Gastroesophageal sphincter (tissue), 4 donors: ENCODE measurements at regions not wholly inside any gene's neighbourhood (a gene's known extent, or its start where the extent isn't known, plus 50 kb on each side); places are given as distances from the start of the nearest gene placed in this dataset.
A peak's percentile ranks its signal among the peaks of the same experiment; 100 is the strongest.

ENCODE experiments used
- ATAC-seq: fragments of 150-250 bp; one replicate; pipeline ENCODE4 v1.9.1; 2016; ENCODE audit warnings: mild to moderate bottlenecking, moderate library complexity
- H3K27ac ChIP-seq, 4 donors: fragments of 200-600 bp; sonication (generic) in 3 of 4; 1 replicate in 3 of 4; 2 replicates in 1 of 4; pipeline ENCODE4 v1.5.1; 2016 to 2019
- H3K27me3 ChIP-seq: fragments of 200-600 bp; sonication (generic); one replicate; pipeline ENCODE4 v1.5.1; 2019
- H3K36me3 ChIP-seq, 2 donors: fragments of 200-600 bp; sonication (generic); one replicate each; pipeline ENCODE4 v1.5.1; 2019; ENCODE audit warnings: control low read depth in 1 of 2
- H3K4me1 ChIP-seq, 3 donors: fragments of 200-600 bp; sonication (generic); 1 replicate in 2 of 3; 2 replicates in 1 of 3; pipeline ENCODE4 v1.5.1; 2016 to 2019; ENCODE audit warnings: control low read depth in 2 of 3
- H3K4me3 ChIP-seq, 2 donors: fragments of 200-600 bp; sonication (generic); one replicate each; pipeline ENCODE4 v1.5.1; 2019; ENCODE audit warnings: mild to moderate bottlenecking in 1 of 2, moderate library complexity in 1 of 2
- H3K9me3 ChIP-seq, 3 donors: fragments of 200-600 bp; sonication (generic); one replicate each; pipeline ENCODE4 v1.5.1; 2017 to 2019; ENCODE audit warnings: control low read depth in 2 of 3
- EP300 ChIP-seq: sonication (generic); formaldehyde crosslinking; IDR thresholded peaks from one replicate; pipeline ENCODE4 v1.6.1; 2017; ENCODE audit warnings: antibody characterized with exemption, mild to moderate bottlenecking
- POLR2A ChIP-seq, 2 donors: fragments of 450-650 bp; IDR thresholded peaks; one replicate each; pipeline ENCODE4 v1.6.1; 2017; ENCODE audit warnings: antibody characterized with exemption in 2 of 2, mild to moderate bottlenecking in 2 of 2, moderate library complexity in 1 of 2
- POLR2AphosphoS5 ChIP-seq: sonication (generic); formaldehyde crosslinking; IDR thresholded peaks from one replicate; pipeline ENCODE4 v1.6.1; 2017; ENCODE audit warnings: antibody characterized with exemption
- WGBS, 2 donors: methylation state at CpG; one replicate each; pipeline ENCODE4 v1.1.5; 2018; ENCODE audit warnings: low coverage in 1 of 2; 5-methylcytosine and 5-hydroxymethylcytosine counted together
- TF ChIP-seq, protein P1 (sequence below), 4 experiments: fragments of 200-600 bp in 2 of 4; fragments of 450-650 bp in 2 of 4; sonication (generic) in 1 of 4; IDR thresholded peaks; one replicate each; pipeline ENCODE4 v1.5.1; 2017 to 2019; ENCODE audit warnings: antibody characterized with exemption in 4 of 4, mild to moderate bottlenecking in 2 of 4, moderate library complexity in 2 of 4

DNA sequence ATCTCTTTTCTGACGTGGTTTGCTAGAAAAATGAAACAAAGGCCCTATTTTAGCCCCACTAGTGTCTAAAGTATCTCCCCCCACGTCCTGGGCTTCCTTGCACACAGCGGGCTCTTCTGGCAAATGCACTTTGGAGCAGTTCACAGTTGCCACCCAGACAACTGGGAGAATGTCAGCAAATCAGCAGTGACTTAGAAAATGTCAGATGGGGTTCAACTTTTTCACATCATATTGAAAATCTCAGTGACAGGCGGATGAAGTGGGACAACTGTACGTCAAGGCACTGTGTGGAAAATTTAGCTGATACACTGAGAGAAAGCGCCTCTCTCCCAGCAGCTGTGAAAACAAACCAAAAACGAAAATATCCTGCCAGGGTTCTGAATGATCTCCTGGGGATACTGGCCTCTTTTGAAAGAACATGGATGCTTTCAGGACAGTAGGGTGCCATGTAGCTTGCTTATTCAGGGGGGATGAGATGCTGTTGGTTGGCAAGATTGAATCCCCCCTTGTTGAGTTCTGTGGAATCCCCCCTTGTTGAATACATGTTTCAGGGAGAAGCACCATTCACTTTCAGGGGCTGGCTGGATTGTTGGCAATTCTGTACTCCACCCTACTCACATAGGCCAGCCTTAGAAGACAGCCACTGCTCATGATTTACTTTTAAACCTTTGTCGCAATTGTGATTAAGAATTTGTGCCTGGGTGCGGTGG, 372.8 kb upstream of the CELF2 start:
- TF ChIP-seq POLR2AphosphoS5 (no peak), EP300 (no peak), POLR2A (IDR thresholded peaks at IDR 0.05) (no peak)
- TF ChIP-seq, protein P1, sequence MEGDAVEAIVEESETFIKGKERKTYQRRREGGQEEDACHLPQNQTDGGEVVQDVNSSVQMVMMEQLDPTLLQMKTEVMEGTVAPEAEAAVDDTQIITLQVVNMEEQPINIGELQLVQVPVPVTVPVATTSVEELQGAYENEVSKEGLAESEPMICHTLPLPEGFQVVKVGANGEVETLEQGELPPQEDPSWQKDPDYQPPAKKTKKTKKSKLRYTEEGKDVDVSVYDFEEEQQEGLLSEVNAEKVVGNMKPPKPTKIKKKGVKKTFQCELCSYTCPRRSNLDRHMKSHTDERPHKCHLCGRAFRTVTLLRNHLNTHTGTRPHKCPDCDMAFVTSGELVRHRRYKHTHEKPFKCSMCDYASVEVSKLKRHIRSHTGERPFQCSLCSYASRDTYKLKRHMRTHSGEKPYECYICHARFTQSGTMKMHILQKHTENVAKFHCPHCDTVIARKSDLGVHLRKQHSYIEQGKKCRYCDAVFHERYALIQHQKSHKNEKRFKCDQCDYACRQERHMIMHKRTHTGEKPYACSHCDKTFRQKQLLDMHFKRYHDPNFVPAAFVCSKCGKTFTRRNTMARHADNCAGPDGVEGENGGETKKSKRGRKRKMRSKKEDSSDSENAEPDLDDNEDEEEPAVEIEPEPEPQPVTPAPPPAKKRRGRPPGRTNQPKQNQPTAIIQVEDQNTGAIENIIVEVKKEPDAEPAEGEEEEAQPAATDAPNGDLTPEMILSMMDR (IDR thresholded peaks at IDR 0.05): no peak
- 66 to 76% methylated on average over 7 of the region's 9 CpGs for WGBS, 2 donors
- no peaks in the 10 kb centered on the region for H3K36me3 ChIP-seq

DNA sequence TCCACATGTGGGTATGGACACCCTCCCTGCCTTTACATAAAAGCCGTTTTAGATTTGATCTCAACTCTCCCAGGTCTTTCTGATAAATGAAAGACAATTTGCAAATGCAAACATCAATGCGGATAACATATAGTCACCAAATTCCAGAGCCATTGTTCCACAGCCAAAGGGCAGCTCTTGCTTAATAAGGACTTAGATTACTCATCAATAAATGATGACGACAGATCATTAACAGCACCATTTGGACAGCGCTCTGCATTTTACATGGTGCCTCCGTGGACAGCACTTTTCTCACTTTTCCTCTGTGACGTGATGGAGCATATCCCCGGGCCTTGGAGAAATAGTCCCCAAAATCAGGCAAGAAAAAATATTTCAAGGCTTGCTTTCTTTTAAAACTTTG, 370.3 kb upstream of the CELF2 start:
- TF ChIP-seq POLR2A (IDR thresholded peaks at IDR 0.05) (no peak), EP300 (no peak), POLR2AphosphoS5 (no peak)
- TF ChIP-seq, protein P1 (IDR thresholded peaks at IDR 0.05): no peak
- Histone ChIP-seq H3K27me3 (no peaks in the 10 kb centered on the region), H3K36me3 (no peaks in the 10 kb centered on the region), H3K9me3 (no peaks in the 10 kb centered on the region), H3K27ac (no peak overlapping the region), H3K4me3 (no peak overlapping the region), H3K4me1 (peaks cover 2 to 12% (median 9%) of the 10 kb centered on the region in 3 donors)
- no peak for ATAC-seq
- WGBS, 2 donors: 88 to 89% methylated on average over 7 of the region's 7 CpGs

More for the DNA sequence above, 372.8 kb upstream of the CELF2 start:
- Histone ChIP-seq H3K4me1 (peaks cover 7 to 21% (median 12%) of the 10 kb centered on the region in 3 donors), H3K27ac (peak overlapping the region in 2 of 4 donors; percentile 62 to 64), H3K4me3 (no peak overlapping the region), H3K27me3 (no peaks in the 10 kb centered on the region), H3K9me3 (no peaks in the 10 kb centered on the region)
- no peak for ATAC-seq

DNA sequence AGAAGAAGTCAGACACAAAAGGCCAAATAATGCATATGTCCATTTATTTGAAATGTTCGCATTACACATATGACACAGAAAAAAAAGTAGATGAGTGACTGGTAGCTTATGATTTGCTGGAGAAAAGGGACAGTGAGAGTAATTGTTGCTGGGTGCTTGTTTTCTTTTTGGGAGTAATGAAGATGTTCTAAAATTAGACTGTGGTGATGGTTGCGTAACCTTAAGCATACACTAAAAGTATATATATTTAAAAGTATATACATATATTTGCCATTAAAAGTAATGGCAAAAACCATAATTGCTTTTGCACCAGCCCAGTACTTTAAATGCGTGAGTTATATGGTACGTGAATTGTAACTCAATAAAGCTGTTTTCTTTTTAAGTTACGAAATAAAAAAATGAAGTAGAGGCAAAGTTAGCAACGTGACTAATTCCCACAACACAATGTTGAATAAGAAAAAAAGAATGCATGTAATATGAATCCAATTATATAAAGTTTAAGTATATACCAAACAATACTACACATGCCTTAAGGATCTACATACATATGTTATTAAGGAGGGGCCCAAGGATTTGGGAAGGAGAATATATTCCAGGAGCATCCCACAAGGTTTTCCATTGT, 360.4 kb upstream of the CELF2 start:
- TF ChIP-seq POLR2AphosphoS5 (no peak), POLR2A (IDR thresholded peaks at IDR 0.05) (no peak), EP300 (no peak)
- TF ChIP-seq, protein P1 (IDR thresholded peaks at IDR 0.05): no peak
- peaks cover 0 to 6% (median 0%) of the 10 kb centered on the region in 3 donors for H3K9me3 ChIP-seq
- no peaks in the 10 kb centered on the region for H3K27me3 ChIP-seq
- no peak for ATAC-seq
- no peak overlapping the region for H3K4me3 ChIP-seq
- no peak overlapping the region for H3K27ac ChIP-seq
- H3K36me3 ChIP-seq: no peaks in the 10 kb centered on the region
- peaks cover 4 to 14% (median 4%) of the 10 kb centered on the region in 3 donors for H3K4me1 ChIP-seq
- 90 to 94% methylated on average over 6 of the region's 6 CpGs for WGBS, 2 donors

DNA sequence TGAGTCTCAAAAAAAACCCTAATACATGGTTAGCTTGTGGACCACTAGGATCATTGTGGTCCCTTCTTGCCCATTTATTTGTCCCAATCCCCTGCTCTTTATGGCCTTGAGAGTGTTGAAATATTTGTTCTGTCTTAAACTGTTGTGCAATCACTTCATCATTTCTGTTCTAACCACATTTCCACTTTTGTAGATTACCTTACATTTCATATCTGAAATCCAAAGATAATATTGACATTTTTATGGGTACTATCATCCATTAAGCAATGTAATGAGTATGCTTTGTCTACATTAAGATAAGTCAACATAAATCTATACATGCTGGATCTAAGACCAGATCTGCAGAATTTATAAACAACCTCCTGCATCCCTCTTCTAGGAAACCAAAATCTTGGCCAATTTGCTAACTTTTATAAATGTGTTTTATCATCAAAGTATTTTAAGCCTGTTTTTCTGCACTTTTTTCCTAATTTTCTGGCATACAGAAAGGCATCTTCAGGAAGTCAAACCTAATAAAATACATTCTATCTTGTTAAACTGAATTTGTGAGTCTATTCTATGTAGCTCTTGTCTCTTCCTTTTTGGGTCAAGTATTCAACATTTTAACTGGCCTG, 359.4 kb upstream of the CELF2 start:
- H3K4me1 ChIP-seq: peaks cover 4 to 22% (median 4%) of the 10 kb centered on the region in 3 donors
- peak overlapping the region in 2 of 4 donors; percentile 22 to 35 for H3K27ac ChIP-seq
- TF ChIP-seq EP300 (no peak), POLR2AphosphoS5 (no peak), POLR2A (IDR thresholded peaks at IDR 0.05) (no peak)
- TF ChIP-seq, protein P1 (IDR thresholded peaks at IDR 0.05): no peak
- H3K9me3 ChIP-seq: peaks cover 0 to 6% (median 0%) of the 10 kb centered on the region in 3 donors
- H3K36me3 ChIP-seq: no peaks in the 10 kb centered on the region
- peak; percentile 68 for ATAC-seq
- no peaks in the 10 kb centered on the region for H3K27me3 ChIP-seq
- H3K4me3 ChIP-seq: no peak overlapping the region
